ENCODE measurements at regions not wholly inside any gene's neighbourhood (a gene's known extent, or its start where the extent isn't known, plus 50 kb on each side); places are given as distances from the start of the nearest gene placed in this dataset.

- no peak for TF ChIP-seq CTCF (IDR thresholded peaks at IDR 0.05 in 8 of 11, conservative IDR thresholded peaks at IDR 0.05 in 3 of 11)
- no peak for TF ChIP-seq POLR2AphosphoS5 (IDR thresholded peaks at IDR 0.05)
- TF ChIP-seq POLR2A (IDR thresholded peaks at IDR 0.05): no peak
- Histone ChIP-seq H3K27ac (no peak overlapping the region), H3K9me3 (no peaks in the 10 kb centered on the region), H3K4me1 (peaks cover 0 to 13% (median 3%) of the 10 kb centered on the region in 6 donors), H3K36me3 (no peaks in the 10 kb centered on the region), H3K4me3 (no peak overlapping the region), H3K27me3 (replicated peaks in 1 of 7) (no peaks in the 10 kb centered on the region)
- intact Hi-C loops (cut with DNase I; ENCODE audit: low total_unique reads): loop anchor here (10.0 kb wide), 1 partner anchor 71 kb away; no protein-coding TSS in a partner anchor
- WGBS, 5 donors: 88 to 98% (median 94%) methylated on average over 4 of the region's 4 CpGs
- DNase-seq: no peak
These were observed 64.6 kb upstream of the ELOVL5 start for GRCh38 chr6:53413326-53413725.

GRCh38 chr6:53412751-53413150, 64.0 kb upstream of the ELOVL5 start:
- intact Hi-C loops (cut with DNase I; ENCODE audit: low total_unique reads): loop anchor here (10.0 kb wide), 1 partner anchor 72 kb away; no protein-coding TSS in a partner anchor
- H3K27ac ChIP-seq: no peak overlapping the region
- no peaks in the 10 kb centered on the region for H3K27me3 ChIP-seq (replicated peaks in 1 of 7)
- DNase-seq: no peak
- H3K36me3 ChIP-seq: no peaks in the 10 kb centered on the region
- H3K4me1 ChIP-seq: peaks cover 0 to 13% (median 3%) of the 10 kb centered on the region in 6 donors
- H3K9me3 ChIP-seq: no peaks in the 10 kb centered on the region
- WGBS, 5 donors: 22 to 68% (median 44%) methylated on average over 1 of the region's 1 CpG
- TF ChIP-seq POLR2AphosphoS5 (IDR thresholded peaks at IDR 0.05): no peak
- no peak overlapping the region for H3K4me3 ChIP-seq

GRCh38 chr6:53412021-53412715, 63.4 kb upstream of the ELOVL5 start:
- Histone ChIP-seq H3K27me3 (replicated peaks in 1 of 7) (no peaks in the 10 kb centered on the region), H3K4me3 (no peak overlapping the region), H3K36me3 (no peaks in the 10 kb centered on the region), H3K4me1 (peaks cover 0 to 13% (median 3%) of the 10 kb centered on the region in 6 donors), H3K27ac (no peak overlapping the region), H3K9me3 (no peaks in the 10 kb centered on the region)
- DNase-seq: no peak
- WGBS, 5 donors: 57 to 77% (median 69%) methylated on average over 5 of the region's 5 CpGs
- no peak for TF ChIP-seq POLR2AphosphoS5 (IDR thresholded peaks at IDR 0.05)
- intact Hi-C loops (cut with DNase I; ENCODE audit: low total_unique reads): loop anchor here (10.0 kb wide), 1 partner anchor 73 kb away; no protein-coding TSS in a partner anchor

GRCh38 chr6:53411451-53411850, 62.7 kb upstream of the ELOVL5 start:
- Histone ChIP-seq H3K36me3 (no peaks in the 10 kb centered on the region), H3K27ac (no peak overlapping the region), H3K9me3 (no peaks in the 10 kb centered on the region), H3K27me3 (replicated peaks in 1 of 7) (no peaks in the 10 kb centered on the region), H3K4me3 (no peak overlapping the region), H3K4me1 (peaks cover 0 to 13% (median 3%) of the 10 kb centered on the region in 6 donors)
- DNase-seq: no peak
- WGBS, 5 donors: 72 to 95% (median 94%) methylated on average over 2 of the region's 2 CpGs
- intact Hi-C loops (cut with DNase I; ENCODE audit: low total_unique reads): loop anchor here (10.0 kb wide), 1 partner anchor 73 kb away; no protein-coding TSS in a partner anchor
- TF ChIP-seq POLR2A (IDR thresholded peaks at IDR 0.05) (no peak), POLR2AphosphoS5 (IDR thresholded peaks at IDR 0.05) (no peak), CTCF (IDR thresholded peaks at IDR 0.05 in 8 of 11, conservative IDR thresholded peaks at IDR 0.05 in 3 of 11) (no peak)

- Histone ChIP-seq H3K27me3 (replicated peaks in 1 of 7) (no peaks in the 10 kb centered on the region), H3K27ac (no peak overlapping the region), H3K9me3 (no peaks in the 10 kb centered on the region), H3K4me1 (peaks cover 0 to 13% (median 3%) of the 10 kb centered on the region in 6 donors), H3K36me3 (no peaks in the 10 kb centered on the region), H3K4me3 (peak overlapping the region in 1 of 8 donors; percentile 29)
- WGBS, 5 donors: 46 to 61% (median 52%) methylated on average over 9 of the region's 9 CpGs
- DNase-seq: peak; percentile 87
- intact Hi-C loops (cut with DNase I; ENCODE audit: low total_unique reads): loop anchor here (10.0 kb wide), 1 partner anchor 74 kb away; no protein-coding TSS in a partner anchor
- peak in 1 of 3 donors; percentile 58 for TF ChIP-seq POLR2AphosphoS5 (IDR thresholded peaks at IDR 0.05)
- TF ChIP-seq POLR2A (IDR thresholded peaks at IDR 0.05): no peak
- peak; percentile 35 to 76 (median 68) for TF ChIP-seq CTCF (IDR thresholded peaks at IDR 0.05 in 8 of 11, conservative IDR thresholded peaks at IDR 0.05 in 3 of 11)
These were observed 61.9 kb upstream of the ELOVL5 start for GRCh38 chr6:53410508-53411258.

All from spleen (tissue), 11 donors.